Stimulated activated effector memory CD8-positive, alpha-beta T cell treated with anti-CD3 and anti-CD28 coated beads, Interleukin-12 subunit alpha, Interleukin-12 subunit beta, amount 100 ng/mL, for 72 hours (primary cell): ENCODE measurements at regions not wholly inside any gene's neighbourhood (a gene's known extent, or its start where the extent isn't known, plus 50 kb on each side); places are given as distances from the start of the nearest gene placed in this dataset.
"Not testable (repeated sequence)": the region's sequence is repeated elsewhere in the genome, so short reads cannot be mapped to it uniquely, and the experiment has no call there.

Source experiments
- ATAC-seq: fragments of 150-1000 bp; cut with Tn5 transposase; 2 replicates; pipeline ENCODE4 v1.10.0; 2021
- DNase-seq, 2 donors: peaks; one replicate each; pipeline ENCODE4 v3.0.0; 2021 to 2022; ENCODE audit warnings: low spot score in 2 of 2
- H3K27ac Mint-ChIP-seq: one replicate; pipeline ENCODE4 v1.8.0; 2022; ENCODE audit warnings: mild to moderate bottlenecking, mixed read lengths
- H3K36me3 Mint-ChIP-seq: one replicate; pipeline ENCODE4 v1.8.0; 2022; ENCODE audit warnings: mild to moderate bottlenecking, mixed read lengths
- H3K4me1 Mint-ChIP-seq: one replicate; pipeline ENCODE4 v1.8.0; 2022; ENCODE audit warnings: mixed read lengths
- H3K4me3 Mint-ChIP-seq: one replicate; pipeline ENCODE4 v1.8.0; 2022; ENCODE audit warnings: mild to moderate bottlenecking, mixed read lengths
- H3K9me3 Mint-ChIP-seq: one replicate; pipeline ENCODE4 v1.8.0; 2022; ENCODE audit warnings: mixed read lengths

DNA sequence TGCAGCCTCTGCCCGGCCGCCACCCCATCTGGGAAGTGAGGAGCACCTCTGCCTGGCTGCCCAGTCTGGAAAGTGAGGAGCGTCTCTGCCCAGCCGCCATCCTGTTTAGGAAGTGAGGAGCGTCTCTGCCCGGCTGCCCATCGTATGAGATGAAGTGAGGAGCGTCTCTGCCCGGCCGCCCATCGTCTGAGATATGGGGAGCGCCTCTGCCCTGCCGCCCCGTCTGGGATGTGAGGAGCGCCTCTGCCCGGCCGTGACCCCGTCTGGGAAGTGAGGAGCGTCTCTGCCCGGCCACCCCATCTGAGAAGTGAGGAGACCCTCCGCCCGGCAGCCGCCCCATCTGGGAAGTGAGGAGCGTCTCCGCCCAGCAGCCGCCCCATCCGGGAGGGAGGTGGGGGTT lies 1069.5 kb upstream of the EPHA6 start:
- ATAC-seq, H3K4me1 Mint-ChIP-seq, H3K9me3 Mint-ChIP-seq: not testable (repeated sequence)

GRCh38 chr3:95750097-95750496 lies 1064.3 kb upstream of the EPHA6 start:
- Mint-ChIP-seq H3K4me1 (no peaks in the 10 kb centered on the region), H3K36me3 (no peaks in the 10 kb centered on the region), H3K4me3 (no peak overlapping the region), H3K27ac (no peak overlapping the region), H3K9me3 (peaks cover 10% of the 10 kb centered on the region)
- ATAC-seq: no peak
- DNase-seq: no peak

More for the DNA sequence above, 1069.5 kb upstream of the EPHA6 start:
- not testable (repeated sequence) for H3K27ac Mint-ChIP-seq, H3K4me3 Mint-ChIP-seq, DNase-seq, H3K36me3 Mint-ChIP-seq

- DNase-seq (no peak), ATAC-seq (no peak)
- H3K9me3 Mint-ChIP-seq: peaks cover 10% of the 10 kb centered on the region
- H3K4me1 Mint-ChIP-seq: no peaks in the 10 kb centered on the region
- no peak overlapping the region for H3K4me3 Mint-ChIP-seq
- H3K27ac Mint-ChIP-seq: no peak overlapping the region
- no peaks in the 10 kb centered on the region for H3K36me3 Mint-ChIP-seq
Observed at GRCh38 chr3:95751509-95751908, 1062.9 kb upstream of the EPHA6 start.

GRCh38 chr3:95752199-95752598 lies 1062.2 kb upstream of the EPHA6 start:
- no peak overlapping the region for H3K27ac Mint-ChIP-seq

DNA sequence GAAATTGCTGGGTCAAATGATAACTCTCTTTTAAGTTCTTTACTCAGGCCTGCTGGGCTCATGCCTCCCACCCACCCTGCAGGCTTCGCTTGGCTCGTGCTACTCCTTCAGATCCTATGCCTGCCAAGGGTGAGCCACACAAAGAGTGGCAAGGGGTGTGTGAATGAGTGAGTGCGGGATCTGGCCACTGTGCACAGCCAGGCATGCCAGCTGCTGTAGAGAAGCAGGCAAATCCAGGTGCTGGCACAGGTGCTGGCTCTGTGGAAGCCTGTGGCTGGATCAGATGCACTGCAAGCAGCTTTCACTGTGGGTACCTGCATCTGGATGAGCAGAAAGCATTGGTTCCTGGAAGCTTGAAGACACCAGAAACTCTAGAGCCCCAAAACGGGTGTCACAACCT lies 1055.7 kb upstream of the EPHA6 start:
- DNase-seq: no peak
- peaks cover 8% of the 10 kb centered on the region for H3K9me3 Mint-ChIP-seq
- H3K27ac Mint-ChIP-seq: no peak overlapping the region
- peak; percentile 24 for ATAC-seq
- H3K4me3 Mint-ChIP-seq: no peak overlapping the region
- no peaks in the 10 kb centered on the region for H3K36me3 Mint-ChIP-seq
- no peaks in the 10 kb centered on the region for H3K4me1 Mint-ChIP-seq

More at GRCh38 chr3:95752199-95752598, 1062.2 kb upstream of the EPHA6 start:
- DNase-seq: no peak
- no peak overlapping the region for H3K4me3 Mint-ChIP-seq
- H3K4me1 Mint-ChIP-seq: no peaks in the 10 kb centered on the region
- H3K9me3 Mint-ChIP-seq: peaks cover 10% of the 10 kb centered on the region
- H3K36me3 Mint-ChIP-seq: no peaks in the 10 kb centered on the region
- ATAC-seq: no peak

DNA sequence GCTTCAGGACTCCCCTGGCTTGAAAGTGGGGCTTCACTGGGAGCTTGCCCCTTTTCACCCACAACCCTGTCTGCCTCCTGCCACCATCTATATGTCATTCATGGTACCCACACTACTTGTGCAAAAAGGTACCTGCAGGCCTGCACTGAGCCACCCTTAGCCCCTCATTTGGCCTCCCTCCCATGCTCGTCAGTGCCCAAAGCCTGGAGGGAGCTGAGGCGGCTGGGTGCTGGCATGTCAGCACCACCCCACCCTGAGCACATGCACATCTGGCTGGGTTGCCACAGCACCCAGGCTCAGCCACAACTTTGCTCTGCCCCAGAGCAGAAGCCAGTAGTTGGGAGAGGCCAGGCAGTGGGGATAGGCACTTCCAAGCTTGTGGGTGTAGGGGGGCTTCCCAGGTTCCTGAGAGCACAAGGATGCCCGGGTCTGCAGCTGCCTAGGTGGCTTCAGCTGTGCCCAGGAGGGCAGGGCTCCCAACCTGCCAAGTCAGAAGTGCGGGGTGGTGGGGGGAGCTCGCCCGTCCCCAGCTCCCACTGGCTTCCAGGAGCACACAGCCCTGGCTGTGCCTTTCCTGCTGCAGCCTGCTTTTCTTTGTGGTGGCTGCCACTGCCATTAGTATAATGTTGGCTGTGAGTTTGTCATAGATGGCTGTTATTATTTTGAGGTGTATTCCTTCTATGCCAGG lies 1054.6 kb upstream of the EPHA6 start:
- ATAC-seq: peak; percentile 34
- H3K36me3 Mint-ChIP-seq: no peaks in the 10 kb centered on the region
- no peak overlapping the region for H3K4me3 Mint-ChIP-seq
- no peak for DNase-seq
- peaks cover 4% of the 10 kb centered on the region for H3K9me3 Mint-ChIP-seq
- no peaks in the 10 kb centered on the region for H3K4me1 Mint-ChIP-seq
- no peak overlapping the region for H3K27ac Mint-ChIP-seq

DNA sequence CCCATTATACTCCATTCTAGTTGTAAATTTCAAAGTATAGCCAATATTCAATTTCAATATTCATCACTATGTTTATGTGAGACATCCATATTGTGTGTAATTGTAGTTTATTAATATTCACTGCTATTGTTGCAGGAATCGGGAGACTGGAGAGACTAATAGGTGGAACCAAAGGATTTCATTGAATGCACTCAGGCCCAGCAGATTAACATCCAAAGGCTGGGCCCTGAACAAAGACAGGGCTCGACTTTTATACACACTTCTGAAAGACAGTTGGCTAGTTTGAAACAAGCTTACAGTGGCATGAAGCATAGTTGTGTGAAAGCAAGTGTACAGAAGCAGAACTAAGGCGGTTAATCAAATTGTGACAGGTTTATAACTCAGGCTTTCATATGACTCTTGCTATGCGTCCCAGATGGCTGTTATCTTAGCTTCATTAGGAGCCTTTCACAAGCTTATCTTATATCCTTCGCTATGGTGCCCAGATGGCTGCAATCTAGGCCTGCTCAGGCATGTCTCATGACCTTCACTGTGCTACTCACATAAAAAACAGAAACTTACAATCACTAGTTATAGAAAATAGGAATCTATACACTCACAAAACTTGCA lies 1038.8 kb upstream of the EPHA6 start:
- H3K4me1 Mint-ChIP-seq: no peaks in the 10 kb centered on the region
- peaks cover 16% of the 10 kb centered on the region for H3K9me3 Mint-ChIP-seq
- ATAC-seq (no peak), DNase-seq (no peak)
- no peak overlapping the region for H3K27ac Mint-ChIP-seq
- no peaks in the 10 kb centered on the region for H3K36me3 Mint-ChIP-seq
- H3K4me3 Mint-ChIP-seq: no peak overlapping the region

DNA sequence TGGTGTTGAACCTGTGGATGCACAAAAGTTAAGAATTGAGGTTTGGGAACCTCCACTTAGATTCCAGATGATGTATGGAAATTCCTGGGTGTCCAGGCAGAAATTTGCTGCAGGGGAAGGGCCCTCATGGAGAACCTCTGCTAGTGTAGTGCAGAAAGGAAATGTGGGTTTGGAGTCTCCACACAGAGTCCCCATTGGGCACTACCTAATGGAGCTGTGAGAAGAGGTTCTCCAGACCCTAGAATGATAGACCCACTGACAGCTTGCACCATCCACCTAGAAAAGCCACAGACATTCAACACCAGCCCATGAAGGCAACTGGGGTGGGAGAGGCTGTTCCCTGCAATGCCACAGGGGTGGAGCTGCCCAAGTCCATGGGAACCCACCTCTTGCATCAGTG lies 1032.8 kb upstream of the EPHA6 start:
- ATAC-seq: peak; percentile 52
- H3K4me1 Mint-ChIP-seq: no peaks in the 10 kb centered on the region
- no peak for DNase-seq
- H3K4me3 Mint-ChIP-seq: no peak overlapping the region
- no peak overlapping the region for H3K27ac Mint-ChIP-seq
- peaks cover 8% of the 10 kb centered on the region for H3K9me3 Mint-ChIP-seq
- H3K36me3 Mint-ChIP-seq: no peaks in the 10 kb centered on the region

DNA sequence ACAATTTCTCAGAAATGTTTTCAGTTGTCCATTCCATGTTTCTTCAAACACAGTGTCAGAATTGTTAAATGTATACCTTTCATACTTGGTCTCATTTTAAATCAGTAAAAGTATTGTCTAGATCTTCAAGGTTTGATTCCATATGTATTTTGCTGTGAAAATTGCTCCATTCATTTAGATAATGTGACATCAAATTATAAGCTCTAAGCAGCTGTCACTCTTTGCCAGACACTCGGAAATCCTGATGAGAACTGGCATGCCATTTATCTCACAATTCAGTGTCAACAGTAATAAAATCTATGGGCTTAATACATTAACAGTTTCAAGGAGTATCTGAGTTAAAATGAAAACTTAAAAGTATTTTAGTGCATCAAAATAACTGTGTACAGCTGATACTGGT lies 1025.3 kb upstream of the EPHA6 start:
- Mint-ChIP-seq H3K4me1 (no peaks in the 10 kb centered on the region), H3K27ac (no peak overlapping the region), H3K36me3 (no peaks in the 10 kb centered on the region), H3K9me3 (peaks cover 8% of the 10 kb centered on the region), H3K4me3 (no peak overlapping the region)
- DNase-seq (no peak), ATAC-seq (no peak)

GRCh38 chr3:95797081-95797480 lies 1017.3 kb upstream of the EPHA6 start:
- peaks cover 14% of the 10 kb centered on the region for H3K9me3 Mint-ChIP-seq

DNA sequence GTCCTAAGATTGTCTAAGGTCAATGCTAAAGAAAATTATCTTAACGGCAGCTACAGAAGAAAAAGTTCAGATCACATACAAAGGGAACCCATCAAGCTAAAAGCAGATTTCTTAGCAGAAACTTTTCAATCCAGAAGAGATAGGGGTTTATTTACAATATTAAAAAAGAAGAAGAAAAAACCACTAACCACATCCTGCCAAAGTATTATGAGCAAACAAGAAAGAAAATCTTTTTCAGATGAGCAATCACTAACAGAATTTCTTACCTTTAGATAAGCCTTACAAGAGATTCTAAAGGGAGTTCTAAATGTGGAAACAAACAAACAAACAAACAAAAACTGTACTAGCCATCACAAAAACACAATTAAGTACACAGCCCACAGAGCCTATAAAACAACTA lies 1015.8 kb upstream of the EPHA6 start:
- H3K36me3 Mint-ChIP-seq: no peaks in the 10 kb centered on the region
- no peaks in the 10 kb centered on the region for H3K4me1 Mint-ChIP-seq
- H3K4me3 Mint-ChIP-seq: no peak overlapping the region
- H3K27ac Mint-ChIP-seq: no peak overlapping the region
- no peak for ATAC-seq
- H3K9me3 Mint-ChIP-seq: peaks cover 17% of the 10 kb centered on the region
- no peak for DNase-seq

More at GRCh38 chr3:95797081-95797480, 1017.3 kb upstream of the EPHA6 start:
- Mint-ChIP-seq H3K36me3 (no peaks in the 10 kb centered on the region), H3K27ac (no peak overlapping the region), H3K4me3 (no peak overlapping the region), H3K4me1 (no peaks in the 10 kb centered on the region)
- no peak for DNase-seq
- no peak for ATAC-seq

DNA sequence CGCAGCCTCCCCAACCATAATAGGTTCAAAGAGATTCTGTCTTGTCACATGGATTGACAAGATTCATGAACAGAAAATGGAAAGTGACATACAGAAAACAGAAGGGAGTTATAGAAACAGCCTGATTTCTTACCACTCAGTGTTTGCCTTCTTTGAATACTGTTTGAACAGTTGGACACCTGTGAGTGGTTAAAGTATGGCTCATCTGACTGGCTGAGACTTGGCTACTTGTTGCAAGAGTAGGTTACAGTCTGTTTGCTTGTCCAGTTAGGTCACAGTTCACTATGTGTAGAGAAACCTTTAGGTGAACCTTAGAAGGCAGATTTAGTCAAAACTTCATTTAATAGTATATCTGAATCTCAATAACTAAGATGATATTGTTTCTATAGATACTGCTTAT lies 1003.9 kb upstream of the EPHA6 start:
- no peak for DNase-seq
- ATAC-seq: no peak
- no peaks in the 10 kb centered on the region for H3K4me1 Mint-ChIP-seq
- peaks cover 16% of the 10 kb centered on the region for H3K9me3 Mint-ChIP-seq
- no peak overlapping the region for H3K4me3 Mint-ChIP-seq
- no peak overlapping the region for H3K27ac Mint-ChIP-seq
- H3K36me3 Mint-ChIP-seq: no peaks in the 10 kb centered on the region

DNA sequence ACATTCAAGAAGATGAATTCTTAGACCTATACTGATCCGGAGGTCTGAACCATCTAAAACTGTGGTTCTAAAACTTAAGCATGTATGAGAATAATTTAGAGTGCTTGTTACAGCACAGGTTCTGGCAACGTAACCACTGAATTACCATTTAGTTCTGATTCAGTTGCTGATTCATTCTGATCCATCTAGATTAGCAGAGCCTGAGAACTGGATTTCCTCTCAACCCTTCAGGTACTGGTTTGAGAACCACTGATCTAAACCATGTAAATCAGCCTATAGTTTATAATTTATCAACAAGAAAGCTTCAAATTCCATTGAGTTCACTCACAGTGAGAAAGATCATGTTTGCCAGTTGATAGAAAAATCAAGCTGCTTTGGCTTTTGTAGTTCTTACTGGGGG lies 1001.1 kb upstream of the EPHA6 start:
- H3K4me3 Mint-ChIP-seq: no peak overlapping the region
- no peaks in the 10 kb centered on the region for H3K36me3 Mint-ChIP-seq
- H3K4me1 Mint-ChIP-seq: no peaks in the 10 kb centered on the region
- no peak for ATAC-seq
- H3K9me3 Mint-ChIP-seq: peaks cover 17% of the 10 kb centered on the region
- DNase-seq: no peak
- H3K27ac Mint-ChIP-seq: no peak overlapping the region

DNA sequence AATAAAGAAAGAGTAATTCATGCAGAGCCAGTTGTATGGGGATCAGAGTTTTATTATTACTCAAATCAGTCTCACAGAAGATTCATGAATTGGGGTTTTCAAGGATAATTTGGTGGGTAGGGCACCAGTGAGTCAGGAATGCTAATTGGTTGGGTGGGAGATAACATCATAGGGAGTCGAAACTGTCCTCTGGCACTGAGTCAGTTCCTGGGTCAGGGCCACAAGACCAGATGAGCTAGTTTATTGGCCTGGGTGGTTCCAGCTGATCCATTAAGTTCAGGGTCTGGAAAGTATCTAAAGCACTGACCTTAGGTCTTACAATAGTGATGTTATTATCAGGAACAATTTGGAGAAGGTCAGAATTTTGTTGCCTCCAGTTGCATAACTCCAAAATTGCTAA lies 998.6 kb upstream of the EPHA6 start:
- Mint-ChIP-seq H3K27ac (no peak overlapping the region), H3K4me1 (no peaks in the 10 kb centered on the region), H3K4me3 (no peak overlapping the region), H3K36me3 (no peaks in the 10 kb centered on the region), H3K9me3 (peaks cover 14% of the 10 kb centered on the region)
- DNase-seq (no peak), ATAC-seq (no peak)

GRCh38 chr3:95826419-95826818 lies 988.0 kb upstream of the EPHA6 start:
- ATAC-seq (no peak), DNase-seq (no peak)
- Mint-ChIP-seq H3K4me1 (no peaks in the 10 kb centered on the region), H3K27ac (no peak overlapping the region), H3K4me3 (no peak overlapping the region), H3K36me3 (no peaks in the 10 kb centered on the region), H3K9me3 (peaks cover 5% of the 10 kb centered on the region)

- H3K9me3 Mint-ChIP-seq: peaks cover 12% of the 10 kb centered on the region
- H3K27ac Mint-ChIP-seq: no peak overlapping the region
- H3K4me1 Mint-ChIP-seq: no peaks in the 10 kb centered on the region
- no peak for DNase-seq
- H3K36me3 Mint-ChIP-seq: no peaks in the 10 kb centered on the region
- ATAC-seq: no peak
- H3K4me3 Mint-ChIP-seq: no peak overlapping the region
Observed at GRCh38 chr3:95832146-95832545, 982.2 kb upstream of the EPHA6 start.
